Tibial nerve (tissue), 4 donors: ENCODE measurements at regions not wholly inside any gene's neighbourhood (a gene's known extent, or its start where the extent isn't known, plus 50 kb on each side); places are given as distances from the start of the nearest gene placed in this dataset.

Experiments used
- DNase-seq, 2 donors: peaks; one replicate each; pipeline ENCODE4 v3.0.0-alpha.2; 2019; ENCODE audit warnings: low spot score in 2 of 2
- H3K27ac ChIP-seq, 4 donors: fragments of 200-600 bp; sonication (generic) in 3 of 4; one replicate each; pipeline ENCODE4 v1.5.1; 2017 to 2019; ENCODE audit warnings: mild to moderate bottlenecking in 1 of 4
- H3K27me3 ChIP-seq, 2 donors: fragments of 200-600 bp; sonication (generic) in 1 of 2; one replicate each; pipeline versions ENCODE4 v1.5.1 to v1.6.0; 2017 to 2019
- H3K36me3 ChIP-seq, 3 donors: fragments of 200-600 bp; sonication (generic); one replicate each; pipeline ENCODE4 v1.5.1; 2018 to 2019
- H3K4me1 ChIP-seq, 4 donors: fragments of 200-600 bp; sonication (generic) in 3 of 4; one replicate each; pipeline ENCODE4 v1.5.1; 2017 to 2019
- H3K4me3 ChIP-seq, 4 donors: fragments of 200-600 bp; sonication (generic) in 3 of 4; one replicate each; pipeline ENCODE4 v1.5.1; 2017 to 2019; ENCODE audit warnings: mild to moderate bottlenecking in 1 of 4, moderate library complexity in 1 of 4
- H3K9me3 ChIP-seq, 4 donors: fragments of 200-600 bp; sonication (generic) in 3 of 4; one replicate each; pipeline ENCODE4 v1.5.1; 2017 to 2019
- CTCF ChIP-seq, 5 experiments: fragments of 200-600 bp in 3 of 5; fragments of 450-650 bp in 2 of 5; sonication (generic) in 3 of 5; IDR thresholded peaks; one replicate each; pipeline ENCODE4 v1.5.1; 2016 to 2019; ENCODE audit warnings: antibody characterized with exemption in 5 of 5, mild to moderate bottlenecking in 3 of 5, moderate library complexity in 2 of 5
- EP300 ChIP-seq, 2 donors: sonication (generic); formaldehyde crosslinking; IDR thresholded peaks; one replicate each; pipeline ENCODE4 v1.6.1; 2017; ENCODE audit warnings: antibody characterized with exemption in 2 of 2, mild to moderate bottlenecking in 1 of 2
- POLR2A ChIP-seq, 2 donors: fragments of 450-650 bp; IDR thresholded peaks; one replicate each; pipeline ENCODE4 v1.6.1; 2017; ENCODE audit warnings: antibody characterized with exemption in 2 of 2, mild to moderate bottlenecking in 2 of 2, moderate library complexity in 2 of 2
- WGBS, 2 donors: methylation state at CpG; one replicate each; pipeline ENCODE4 v1.1.5; 2018; 5-methylcytosine and 5-hydroxymethylcytosine counted together

- H3K36me3 ChIP-seq, result no peaks in the 10 kb centered on the region
- H3K27ac ChIP-seq, result no peak overlapping the region
- WGBS, 2 donors, result 67 to 83% methylated on average over 2 to 3 of the region's 3 CpGs
- no peak overlapping the region for H3K4me3 ChIP-seq
- TF ChIP-seq CTCF (IDR thresholded peaks at IDR 0.05), result no peak
- DNase-seq, result no peak
- H3K9me3 ChIP-seq, result no peaks in the 10 kb centered on the region
- H3K27me3 ChIP-seq, result no peaks in the 10 kb centered on the region
- no peaks in the 10 kb centered on the region for H3K4me1 ChIP-seq
Measured at GRCh38 chrX:20838477-20838876, 535.7 kb upstream of the CNKSR2 start.

- H3K9me3 ChIP-seq, result no peaks in the 10 kb centered on the region
- H3K27ac ChIP-seq, result no peak overlapping the region
- no peak overlapping the region for H3K4me3 ChIP-seq
- H3K4me1 ChIP-seq, result no peaks in the 10 kb centered on the region
- no peak for DNase-seq
- H3K27me3 ChIP-seq, result no peaks in the 10 kb centered on the region
- H3K36me3 ChIP-seq, result no peaks in the 10 kb centered on the region
- 50 to 61% methylated on average over 5 of the region's 5 CpGs for WGBS, 2 donors
- TF ChIP-seq CTCF (IDR thresholded peaks at IDR 0.05) (no peak), POLR2A (IDR thresholded peaks at IDR 0.05) (no peak), EP300 (IDR thresholded peaks at IDR 0.05) (no peak)
Measured at GRCh38 chrX:20829665-20830491, 544.3 kb upstream of the CNKSR2 start.

GRCh38 chrX:20825984-20826383, 548.2 kb upstream of the CNKSR2 start:
- TF ChIP-seq EP300 (IDR thresholded peaks at IDR 0.05), result no peak
- no peak for TF ChIP-seq POLR2A (IDR thresholded peaks at IDR 0.05)
- TF ChIP-seq CTCF (IDR thresholded peaks at IDR 0.05), result no peak
- no peaks in the 10 kb centered on the region for H3K36me3 ChIP-seq
- H3K27me3 ChIP-seq, result no peaks in the 10 kb centered on the region
- H3K27ac ChIP-seq, result no peak overlapping the region
- H3K9me3 ChIP-seq, result no peaks in the 10 kb centered on the region
- no peak overlapping the region for H3K4me3 ChIP-seq
- 86 to 88% methylated on average over 2 of the region's 2 CpGs for WGBS, 2 donors
- DNase-seq, result no peak
- H3K4me1 ChIP-seq, result no peaks in the 10 kb centered on the region

GRCh38 chrX:20803971-20804370, 537.3 kb upstream of the RPS6KA3 start:
- TF ChIP-seq CTCF (IDR thresholded peaks at IDR 0.05) (no peak), EP300 (IDR thresholded peaks at IDR 0.05) (no peak), POLR2A (IDR thresholded peaks at IDR 0.05) (no peak)
- H3K36me3 ChIP-seq, result no peaks in the 10 kb centered on the region
- H3K27me3 ChIP-seq, result no peaks in the 10 kb centered on the region
- no peak overlapping the region for H3K27ac ChIP-seq
- no peaks in the 10 kb centered on the region for H3K4me1 ChIP-seq
- 68 to 90% methylated on average over 1 of the region's 1 CpG for WGBS, 2 donors
- no peaks in the 10 kb centered on the region for H3K9me3 ChIP-seq
- H3K4me3 ChIP-seq, result no peak overlapping the region
- DNase-seq, result no peak

GRCh38 chrX:20802036-20802435, 535.3 kb upstream of the RPS6KA3 start:
- Histone ChIP-seq H3K4me3 (no peak overlapping the region), H3K9me3 (no peaks in the 10 kb centered on the region), H3K4me1 (no peaks in the 10 kb centered on the region), H3K27me3 (no peaks in the 10 kb centered on the region), H3K27ac (no peak overlapping the region), H3K36me3 (no peaks in the 10 kb centered on the region)
- TF ChIP-seq EP300 (IDR thresholded peaks at IDR 0.05), result no peak
- no peak for TF ChIP-seq POLR2A (IDR thresholded peaks at IDR 0.05)
- TF ChIP-seq CTCF (IDR thresholded peaks at IDR 0.05), result no peak
- WGBS, 2 donors, result 76% methylated on average over 1 of the region's 1 CpG; no CpG with 5 or more reads in 1 of the 2 donors
- no peak for DNase-seq
